ENCODE measurements at regions not wholly inside any gene's neighbourhood (a gene's known extent, or its start where the extent isn't known, plus 50 kb on each side); places are given as distances from the start of the nearest gene placed in this dataset.
"Not testable (repeated sequence)": the region's sequence is repeated elsewhere in the genome, so short reads cannot be mapped to it uniquely, and the experiment has no call there.

DNA sequence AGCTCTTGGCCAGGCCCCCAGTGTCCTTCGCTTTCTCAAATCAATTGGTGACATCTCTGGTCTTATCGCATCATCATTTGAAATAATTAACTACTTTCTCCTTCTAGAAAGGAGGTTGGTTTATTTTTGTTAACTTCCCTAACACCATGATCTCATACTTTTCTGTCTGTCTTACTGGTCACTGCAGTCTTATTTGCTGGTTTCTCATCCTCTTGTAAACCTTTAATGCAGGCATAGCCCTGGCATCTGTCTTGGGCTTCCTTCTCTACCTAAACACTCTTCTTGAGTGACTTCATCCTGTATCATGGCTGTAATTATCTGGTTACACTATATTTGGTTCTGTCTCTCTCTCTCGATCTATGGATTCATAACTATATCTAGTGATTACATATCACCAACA, 152.8 kb downstream of the CYSLTR2 start:
- DNase-seq (ENCODE audit: low read depth in 4 of 4, low spot score in 2 of 4): no peak

DNA sequence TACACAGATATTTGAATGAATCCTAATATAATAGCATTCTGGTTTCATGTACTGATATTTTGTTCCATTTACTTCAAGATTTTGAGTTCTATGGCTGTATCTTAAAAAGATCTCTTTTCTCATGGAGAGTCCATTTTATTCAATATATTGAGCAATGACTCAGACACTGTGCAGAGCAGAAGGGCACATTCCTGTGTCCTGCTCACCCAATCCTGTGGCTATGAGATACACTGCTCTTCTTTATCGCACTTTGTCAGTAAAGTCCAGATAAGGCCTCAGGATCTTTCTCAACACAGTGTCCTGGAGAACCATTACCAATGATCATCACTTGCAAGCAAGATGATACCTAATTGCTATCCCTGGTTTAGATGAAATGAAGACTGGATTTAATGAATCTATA, 155.0 kb downstream of the CYSLTR2 start:
- no peak for DNase-seq (ENCODE audit: low read depth in 4 of 4, low spot score in 2 of 4)

DNA sequence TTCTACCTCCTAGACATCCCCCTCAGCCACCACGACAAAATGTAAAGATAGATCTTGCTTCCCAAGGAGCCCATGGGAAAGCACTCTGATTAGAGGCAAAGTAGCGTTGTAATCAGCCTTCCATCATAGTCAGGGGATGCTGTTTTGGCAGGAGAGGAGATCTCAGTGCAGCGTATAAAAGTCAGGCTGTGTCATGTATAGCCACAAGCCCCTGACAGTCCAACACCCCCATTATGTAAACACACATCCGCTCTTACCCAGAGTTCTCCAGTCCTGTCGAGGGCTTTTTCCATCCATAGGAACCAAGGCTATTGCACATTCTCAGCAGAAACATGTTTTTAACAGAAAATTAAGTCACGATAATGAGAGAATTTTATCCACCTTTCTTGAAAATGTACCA, 156.3 kb downstream of the CYSLTR2 start:
- no peak for DNase-seq (ENCODE audit: low read depth in 4 of 4, low spot score in 2 of 4)

DNA sequence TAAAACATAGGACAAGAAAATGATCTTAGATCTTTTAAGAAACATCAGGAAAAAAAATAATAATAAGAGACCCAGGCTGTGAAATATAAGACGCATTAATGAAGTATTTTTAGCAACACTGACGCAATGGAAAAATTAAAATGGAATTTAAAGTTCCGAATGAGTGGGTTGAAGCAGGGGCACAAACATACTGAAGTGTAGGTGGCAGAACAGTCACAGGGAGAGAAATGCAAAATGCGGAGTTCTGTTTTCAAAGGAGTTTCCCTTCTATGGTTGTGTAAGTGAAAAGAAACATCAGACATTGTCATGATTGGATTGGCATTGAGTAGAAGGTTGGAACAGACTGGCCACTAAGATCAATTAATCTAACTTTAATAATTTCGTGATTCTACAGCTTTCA, 159.8 kb downstream of the CYSLTR2 start:
- DNase-seq (ENCODE audit: low read depth in 4 of 4, low spot score in 2 of 4): no peak

DNA sequence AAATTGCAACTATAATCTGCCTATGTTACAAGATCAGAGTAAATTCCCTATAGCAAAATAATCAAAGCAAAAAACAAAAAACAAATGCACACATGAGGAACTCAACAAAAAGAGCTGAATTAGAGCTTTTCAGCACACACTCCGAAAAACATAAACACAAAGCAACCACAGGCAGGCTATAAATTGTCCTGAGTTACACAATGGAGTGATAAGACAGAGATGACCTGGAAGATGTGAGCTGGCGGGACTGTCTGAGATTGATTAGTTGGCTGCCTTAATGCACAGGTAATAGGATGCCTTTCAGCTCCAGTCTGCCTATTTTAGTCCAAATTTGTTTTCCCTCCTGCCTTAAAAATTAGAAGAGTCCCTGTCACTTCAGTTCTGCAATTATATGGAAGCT, 159.0 kb upstream of the FNDC3A start:
- no peak for DNase-seq (ENCODE audit: low read depth in 4 of 4, low spot score in 2 of 4)

DNA sequence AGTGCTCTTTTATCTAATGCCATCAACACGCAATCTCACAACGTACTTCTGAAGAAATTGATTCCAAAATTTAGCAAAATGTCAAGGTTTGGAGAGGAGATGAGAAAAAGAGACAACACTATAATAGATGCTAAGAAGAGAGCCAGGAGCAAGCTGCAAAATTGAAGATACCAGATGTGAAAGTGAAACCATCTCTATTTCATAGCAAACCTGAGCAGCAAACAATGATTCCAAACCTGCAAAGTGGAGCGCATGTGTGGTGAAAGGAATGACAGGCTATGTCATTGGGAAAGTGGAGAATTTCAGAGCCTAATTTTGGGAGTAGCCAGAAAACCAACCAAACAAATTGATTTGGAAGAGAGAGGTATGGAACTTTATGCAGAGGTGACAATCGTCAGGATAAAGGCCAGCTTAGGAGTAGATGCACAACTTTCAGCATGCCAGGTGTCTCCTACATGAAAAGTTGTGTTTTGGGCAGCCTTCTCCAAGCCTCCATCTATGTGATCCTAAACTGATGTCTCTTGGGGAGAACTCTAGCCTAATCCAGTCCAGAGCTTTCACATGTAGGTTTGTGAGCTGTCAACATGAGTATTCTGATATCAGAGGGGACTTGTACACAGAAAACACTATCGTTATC, 158.4 kb upstream of the FNDC3A start:
- DNase-seq (ENCODE audit: low read depth in 4 of 4, low spot score in 2 of 4): no peak

DNA sequence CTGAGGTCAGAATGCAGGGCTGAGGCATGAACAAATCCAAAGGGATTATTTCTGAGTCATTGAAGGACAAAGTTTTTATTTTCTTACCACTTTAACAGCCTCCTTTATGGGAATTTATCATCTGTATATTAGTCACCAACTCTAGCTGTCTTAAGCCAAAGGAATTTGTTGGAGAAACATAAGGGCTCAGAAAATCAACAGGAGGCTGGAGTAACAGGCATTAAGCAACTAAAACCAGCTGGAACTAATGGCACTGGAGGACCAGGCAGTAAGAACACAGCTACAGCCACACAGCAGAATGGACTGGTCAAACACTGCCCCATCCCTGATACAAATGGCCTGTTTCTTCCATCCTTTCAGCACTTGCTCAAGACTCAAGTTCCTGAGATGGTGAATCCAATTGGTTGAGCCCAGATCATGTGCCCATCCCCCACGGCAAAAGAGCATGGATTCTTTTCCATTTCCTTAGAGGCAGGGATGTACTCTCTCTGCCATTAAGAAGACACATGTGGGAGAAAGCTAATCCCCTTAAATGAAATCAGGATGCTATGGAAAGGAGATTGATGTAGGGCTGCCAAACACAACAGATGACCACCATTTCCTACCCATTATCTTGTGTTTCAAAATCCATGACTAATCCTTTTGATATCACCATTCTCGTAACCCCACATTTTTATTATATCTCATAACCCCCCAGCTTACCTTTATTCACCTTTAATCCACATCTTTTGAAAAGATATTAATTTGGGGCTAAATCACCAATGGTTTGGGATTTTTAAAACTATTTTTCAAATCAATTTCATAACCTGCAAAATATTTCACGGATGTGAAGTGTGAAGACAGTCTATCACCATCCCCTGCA, 157.0 kb upstream of the FNDC3A start:
- no peak for DNase-seq (ENCODE audit: low read depth in 4 of 4, low spot score in 2 of 4)

DNA sequence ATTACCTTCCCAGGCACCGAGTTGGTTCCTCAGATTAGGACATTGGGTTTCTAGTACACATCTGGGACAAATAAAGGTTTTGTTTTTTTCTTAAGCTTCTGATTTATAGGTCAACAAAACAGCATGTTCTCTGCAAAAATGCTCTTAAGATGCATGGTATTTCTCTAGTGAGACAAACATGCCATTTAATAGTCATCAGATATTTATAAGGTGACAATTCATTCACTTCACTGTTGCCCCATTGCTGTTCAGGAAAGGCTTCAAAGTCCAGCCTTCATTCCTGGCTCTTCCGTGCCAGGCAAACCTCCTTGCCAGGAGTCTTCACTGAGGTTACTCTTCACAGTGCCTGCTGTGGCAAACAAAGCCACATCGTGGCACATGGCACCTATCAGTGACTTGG, 156.3 kb upstream of the FNDC3A start:
- no peak for DNase-seq (ENCODE audit: low read depth in 4 of 4, low spot score in 2 of 4)

DNA sequence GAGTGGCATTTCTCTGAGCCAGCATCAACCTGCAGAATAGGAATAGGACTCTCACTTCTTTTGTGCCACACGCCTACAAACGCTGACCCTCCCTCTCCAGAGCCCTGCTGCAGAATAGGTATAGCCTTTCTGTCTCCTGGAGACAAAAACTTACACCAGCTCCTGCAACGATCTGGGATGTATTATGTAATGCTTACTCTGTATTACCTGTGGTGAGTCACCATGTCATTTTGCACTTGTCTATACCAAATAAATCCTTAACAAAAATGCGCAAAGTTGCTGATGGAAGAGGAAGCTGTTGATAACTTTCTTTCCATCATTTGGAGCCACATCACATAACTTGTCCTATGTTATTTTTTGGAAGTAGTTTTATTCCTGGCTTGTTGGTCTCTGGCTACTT, 155.8 kb upstream of the FNDC3A start:
- no peak for DNase-seq (ENCODE audit: low read depth in 4 of 4, low spot score in 2 of 4)

DNA sequence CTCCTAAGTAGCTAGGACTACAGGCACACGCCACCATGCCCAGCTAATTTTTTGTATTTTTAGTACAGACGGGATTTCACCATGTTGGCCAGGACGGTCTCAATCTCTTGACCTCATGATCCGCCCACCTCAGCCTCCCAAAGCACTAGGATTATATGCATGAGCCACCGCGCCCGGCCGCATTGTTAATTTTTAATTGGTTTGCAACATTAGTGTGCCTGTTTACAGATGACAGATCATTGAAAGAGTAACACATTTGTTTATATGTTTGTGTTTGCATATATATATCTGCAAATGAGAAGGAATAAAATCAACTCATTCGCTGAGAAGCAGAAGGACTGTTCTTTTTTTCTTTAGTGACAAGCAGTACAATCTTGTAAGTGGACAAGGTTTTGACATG, 152.2 kb upstream of the FNDC3A start:
- DNase-seq (ENCODE audit: low read depth in 4 of 4, low spot score in 2 of 4): not testable (repeated sequence)

DNA sequence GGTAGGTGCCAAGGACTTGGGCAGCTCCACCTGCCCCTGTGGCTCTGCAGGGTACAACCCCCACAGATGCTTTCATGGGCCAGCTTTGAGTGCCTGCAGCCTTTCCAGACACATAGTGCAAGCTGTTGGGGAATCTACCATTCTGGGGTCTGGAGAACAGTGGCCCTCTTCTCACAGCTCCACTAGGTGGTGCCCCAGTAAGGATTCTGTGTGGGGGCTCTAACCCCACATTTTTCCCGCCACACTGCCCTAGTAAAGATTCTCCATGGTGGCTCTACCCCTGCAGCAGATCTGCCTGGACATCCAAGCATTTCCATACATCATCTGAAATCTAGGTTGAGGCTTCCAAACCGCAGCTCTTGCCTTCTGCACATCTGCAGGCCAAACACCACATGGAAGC, 149.7 kb upstream of the FNDC3A start:
- no peak for DNase-seq (ENCODE audit: low read depth in 4 of 4, low spot score in 2 of 4)

DNA sequence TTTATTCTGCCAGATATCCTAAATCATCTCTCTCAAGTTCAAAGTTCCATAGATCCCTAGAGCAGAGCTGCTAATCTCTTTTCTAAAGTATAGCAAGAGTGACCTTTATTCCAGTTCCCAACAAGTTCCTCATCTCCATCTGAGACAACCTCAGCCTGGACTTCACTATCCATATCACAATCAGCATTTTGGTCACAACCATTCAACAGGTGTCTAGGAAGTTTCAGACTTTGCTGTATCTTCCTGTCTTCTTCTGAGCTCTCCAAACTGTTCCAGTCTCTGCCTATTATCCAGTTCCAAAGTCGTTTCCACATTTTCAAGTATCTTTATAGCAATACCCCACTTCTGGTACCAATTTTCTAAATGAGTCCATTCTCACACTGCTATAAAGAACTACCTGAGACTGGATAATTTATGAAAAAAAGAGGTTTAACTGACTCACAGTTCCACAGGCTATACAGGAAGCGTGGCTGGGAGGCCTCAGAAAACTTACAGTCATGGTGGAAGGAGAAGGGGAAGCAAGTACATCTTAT, 148.7 kb upstream of the FNDC3A start:
- not testable (repeated sequence) for DNase-seq (ENCODE audit: low read depth in 4 of 4, low spot score in 2 of 4)

DNA sequence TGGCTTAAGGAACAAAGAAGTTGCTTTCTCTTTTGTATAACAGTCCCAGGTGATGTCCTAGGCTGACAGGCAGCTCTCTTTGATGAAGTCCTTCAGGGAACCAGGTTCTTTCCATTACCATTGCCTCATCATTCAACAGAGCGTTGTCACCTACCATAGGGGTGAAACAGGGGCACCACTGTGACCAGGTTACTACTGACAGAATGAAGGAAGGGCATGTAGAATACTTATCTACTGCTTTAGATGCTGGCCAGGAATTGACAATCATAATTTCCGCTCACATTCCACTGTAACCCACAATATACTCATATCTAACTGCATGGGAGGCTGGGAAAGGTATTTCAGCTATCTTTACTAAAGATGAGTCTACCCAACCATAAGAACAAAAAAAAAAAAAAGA, 148.0 kb upstream of the FNDC3A start:
- no peak for DNase-seq (ENCODE audit: low read depth in 4 of 4, low spot score in 2 of 4)

DNA sequence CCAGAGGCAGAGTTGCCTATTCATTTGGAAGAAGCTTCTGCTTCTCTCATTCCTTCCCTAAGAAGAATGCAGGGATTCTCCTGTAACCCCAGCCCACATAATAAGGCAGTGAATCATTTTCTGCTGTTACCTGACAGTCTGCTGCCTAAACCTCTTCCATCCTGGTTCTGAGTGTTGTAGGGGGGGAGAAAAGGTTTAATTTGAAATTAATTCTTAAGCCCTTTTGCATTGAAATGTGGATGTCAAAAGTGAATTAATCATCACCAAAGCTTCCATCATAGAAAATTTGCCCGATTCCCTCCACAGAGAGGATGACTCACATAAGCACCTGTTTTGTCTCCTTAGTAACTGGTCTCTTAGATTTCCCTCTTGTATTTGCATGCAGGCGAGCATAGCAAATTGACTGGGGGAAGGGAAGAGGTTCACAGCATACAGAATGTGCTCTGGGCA, 146.7 kb upstream of the FNDC3A start:
- DNase-seq (ENCODE audit: low read depth in 4 of 4, low spot score in 2 of 4): no peak

DNA sequence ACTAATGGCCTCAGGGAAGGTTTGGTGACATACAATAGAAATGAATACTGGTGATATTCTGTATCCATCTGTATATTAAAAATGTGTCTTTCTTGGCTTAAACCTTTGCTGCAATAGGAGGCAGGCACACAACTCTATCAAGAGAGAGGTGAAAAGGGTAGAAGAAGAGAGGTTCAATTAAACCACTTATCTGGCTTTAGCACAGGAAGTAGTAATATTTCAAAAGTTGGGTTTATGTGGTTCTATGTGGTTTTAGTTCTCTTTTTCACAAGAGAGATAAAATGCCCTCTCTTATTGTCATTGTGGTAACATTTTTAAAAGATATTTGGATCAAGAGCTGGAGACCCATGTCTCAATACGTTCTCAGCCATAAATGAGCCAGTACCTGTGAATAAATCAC, 146.2 kb upstream of the FNDC3A start:
- no peak for DNase-seq (ENCODE audit: low read depth in 4 of 4, low spot score in 2 of 4)

DNA sequence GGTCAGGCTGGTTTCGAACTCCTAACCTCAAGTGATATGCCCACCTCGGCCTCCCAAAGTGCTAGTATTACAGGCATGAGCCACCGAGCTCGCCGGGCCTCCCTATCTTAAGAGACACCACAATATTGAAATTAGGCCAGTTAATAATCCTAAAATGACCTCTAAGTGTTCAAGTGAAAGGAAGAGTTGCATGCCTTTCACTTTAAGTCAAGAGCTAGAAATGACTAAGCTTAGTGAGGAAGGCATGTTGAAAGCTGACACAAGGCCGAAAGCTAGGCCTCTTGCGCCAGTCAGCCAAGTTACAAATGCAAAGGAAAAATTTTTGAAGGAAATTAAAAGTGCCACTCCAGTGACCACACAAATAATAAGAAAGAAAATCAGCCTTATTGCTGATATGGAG, 144.5 kb upstream of the FNDC3A start:
- DNase-seq (ENCODE audit: low read depth in 4 of 4, low spot score in 2 of 4): no peak

DNA sequence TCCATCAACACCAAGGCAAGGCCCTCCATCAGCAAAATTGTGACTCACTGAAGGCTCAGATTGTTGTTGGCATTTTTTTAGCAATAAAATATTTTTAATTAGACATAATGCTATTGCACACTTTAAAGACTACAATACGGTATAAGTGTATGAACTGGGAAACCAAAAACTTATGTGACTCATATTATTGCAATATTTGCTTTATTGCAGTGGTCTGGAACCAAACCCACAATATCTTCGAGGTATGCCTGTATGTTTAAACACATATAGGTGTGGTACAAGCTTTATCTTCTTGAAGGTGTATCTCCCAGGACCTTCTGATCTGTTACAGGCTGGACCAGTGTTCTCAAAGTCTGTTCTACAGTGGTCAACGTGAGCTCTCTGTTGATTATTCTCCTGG, 142.3 kb upstream of the FNDC3A start:
- no peak for DNase-seq (ENCODE audit: low read depth in 4 of 4, low spot score in 2 of 4)

DNA sequence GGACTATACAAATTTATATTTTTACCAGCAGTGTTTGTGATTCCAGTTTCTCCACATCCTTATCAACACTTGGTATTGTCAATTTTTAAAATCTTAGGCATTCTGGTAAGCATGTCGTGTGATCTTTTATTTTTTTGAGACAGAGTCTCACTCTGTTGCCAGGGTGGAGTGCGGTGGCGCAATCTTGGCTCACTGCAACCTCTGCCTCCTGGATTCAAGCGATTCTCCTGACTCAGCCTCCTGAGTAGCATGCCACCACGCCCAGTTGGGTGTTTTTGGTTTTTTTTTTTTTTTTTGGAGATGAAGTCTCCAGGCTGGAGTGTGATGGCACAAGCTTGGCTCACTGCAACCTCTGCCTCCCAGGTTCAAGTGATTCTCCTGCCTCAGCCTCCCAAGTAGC, 140.4 kb upstream of the FNDC3A start:
- DNase-seq (ENCODE audit: low read depth in 4 of 4, low spot score in 2 of 4): not testable (repeated sequence)

DNA sequence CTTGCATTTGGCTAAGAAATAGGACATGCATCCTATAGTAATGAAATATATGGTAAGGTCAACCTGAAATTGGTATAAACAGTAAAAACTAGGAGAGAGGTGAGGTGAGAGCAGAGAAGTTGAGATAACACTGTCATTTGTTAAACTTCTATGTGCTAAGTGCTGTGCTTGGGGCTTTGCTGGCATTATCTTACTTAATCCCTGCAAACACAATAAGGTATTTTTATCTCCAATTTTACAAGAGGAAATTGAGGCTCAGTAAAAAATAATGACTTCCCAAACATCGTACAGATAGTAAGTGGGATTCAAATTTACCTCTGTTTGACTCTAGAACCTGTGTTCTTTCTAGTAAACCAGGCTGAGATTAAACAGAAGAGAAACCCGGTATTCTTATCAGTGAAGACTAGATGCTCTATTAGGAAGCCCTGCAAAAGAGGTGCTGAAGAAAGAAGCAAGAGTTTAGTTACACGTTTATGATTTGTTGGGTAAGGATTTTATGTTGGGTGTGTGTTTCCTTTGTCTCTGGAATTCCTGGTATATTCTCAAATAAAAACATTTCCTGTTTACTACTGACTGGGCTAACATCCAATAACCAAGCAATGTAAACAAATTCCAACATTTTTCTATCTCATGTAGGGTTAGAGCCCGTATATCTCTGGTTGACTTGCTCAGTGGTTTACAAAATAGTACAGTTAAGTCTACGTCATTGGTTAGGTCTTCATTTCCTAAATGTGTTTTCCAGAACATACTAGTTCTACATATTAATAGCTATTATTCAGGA, 137.3 kb upstream of the FNDC3A start:
- DNase-seq (ENCODE audit: low read depth in 4 of 4, low spot score in 2 of 4): no peak

DNA sequence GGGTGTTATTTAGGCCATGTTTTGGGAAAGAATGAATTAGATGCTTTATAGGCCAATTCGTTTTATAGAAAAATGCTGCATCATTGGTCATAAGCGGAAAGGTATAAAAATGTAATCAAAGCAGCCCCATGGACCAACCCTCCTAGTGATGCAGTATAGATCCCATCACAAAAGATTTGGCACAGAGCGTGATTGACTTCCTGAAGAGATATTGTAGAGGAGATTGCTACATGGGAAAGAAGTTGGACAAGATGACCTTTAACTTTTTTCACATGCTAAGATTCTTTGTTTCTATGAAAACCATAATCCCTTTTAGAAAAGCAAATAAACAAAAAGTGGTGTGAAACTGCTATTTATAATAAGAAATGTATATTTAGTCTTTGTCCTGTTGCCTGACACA, 136.5 kb upstream of the FNDC3A start:
- no peak for DNase-seq (ENCODE audit: low read depth in 4 of 4, low spot score in 2 of 4)

DNA sequence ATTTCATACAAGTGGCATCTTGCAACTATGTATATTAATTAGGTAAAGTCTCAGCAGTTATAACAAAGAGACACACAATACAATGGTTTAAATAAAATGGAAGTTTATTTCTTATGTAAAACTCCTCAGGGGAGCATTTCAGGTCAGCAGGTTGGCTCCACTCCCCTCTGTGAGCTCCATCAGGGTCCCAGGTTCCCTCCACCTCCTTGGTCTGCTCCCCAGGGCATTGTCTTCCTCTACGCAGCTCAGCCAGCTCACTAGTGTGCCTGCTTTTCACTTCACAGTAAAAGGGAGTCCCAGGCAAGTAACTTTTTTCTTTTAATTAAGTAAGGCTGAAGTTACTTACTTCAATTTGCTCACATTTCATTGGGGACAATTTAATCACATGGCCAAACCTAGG, 135.3 kb upstream of the FNDC3A start:
- no peak for DNase-seq (ENCODE audit: low read depth in 4 of 4, low spot score in 2 of 4)
